ENCODE measurements at regions not wholly inside any gene's neighbourhood (a gene's known extent, or its start where the extent isn't known, plus 50 kb on each side); places are given as distances from the start of the nearest gene placed in this dataset.

DNA sequence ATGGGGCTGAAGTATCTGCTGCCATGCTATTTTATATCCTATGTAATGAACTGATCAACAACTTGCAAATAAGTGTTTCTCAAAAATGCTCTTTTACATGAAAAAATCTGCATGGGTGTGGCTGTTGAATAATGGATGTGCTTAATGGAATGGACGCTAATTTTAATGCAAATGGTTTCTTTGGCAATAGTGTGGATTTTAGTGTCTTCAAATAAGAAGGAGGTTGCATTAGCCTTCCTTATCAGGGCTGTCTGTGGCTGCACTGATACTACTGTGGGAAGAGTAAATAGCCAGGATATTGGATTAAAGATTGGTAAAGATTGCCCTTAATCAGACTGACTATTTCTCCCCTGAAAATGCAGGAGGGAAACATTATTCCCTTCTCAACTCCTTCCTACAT is 121.9 kb upstream of the STK32A start:
- TF ChIP-seq PATZ1 (CRISPR knock-in tag; IDR thresholded peaks at IDR 0.05; ENCODE audit: borderline replicate concordance) (no peak), ZFP3 (CRISPR knock-in tag; IDR thresholded peaks at IDR 0.05) (no peak), RARB (CRISPR knock-in tag; IDR thresholded peaks at IDR 0.05) (no peak), ZFP30 (CRISPR knock-in tag; IDR thresholded peaks at IDR 0.05) (no peak), ISL1 (CRISPR knock-in tag; IDR thresholded peaks at IDR 0.05) (no peak), ARNTL (CRISPR knock-in tag; IDR thresholded peaks at IDR 0.05; ENCODE audit: borderline replicate concordance, low read depth) (no peak), SNAI2 (CRISPR knock-in tag; IDR thresholded peaks at IDR 0.05) (no peak), ZNF8 (CRISPR knock-in tag; IDR thresholded peaks at IDR 0.05) (no peak), BACH2 (CRISPR knock-in tag; IDR thresholded peaks at IDR 0.05; ENCODE audit: borderline replicate concordance) (no peak), ZNF565 (CRISPR knock-in tag; conservative IDR thresholded peaks at IDR 0.05; ENCODE audit: low read depth) (no peak), ESRRG (CRISPR knock-in tag; IDR thresholded peaks at IDR 0.05) (no peak)
- TF ChIP-seq, protein P1, sequence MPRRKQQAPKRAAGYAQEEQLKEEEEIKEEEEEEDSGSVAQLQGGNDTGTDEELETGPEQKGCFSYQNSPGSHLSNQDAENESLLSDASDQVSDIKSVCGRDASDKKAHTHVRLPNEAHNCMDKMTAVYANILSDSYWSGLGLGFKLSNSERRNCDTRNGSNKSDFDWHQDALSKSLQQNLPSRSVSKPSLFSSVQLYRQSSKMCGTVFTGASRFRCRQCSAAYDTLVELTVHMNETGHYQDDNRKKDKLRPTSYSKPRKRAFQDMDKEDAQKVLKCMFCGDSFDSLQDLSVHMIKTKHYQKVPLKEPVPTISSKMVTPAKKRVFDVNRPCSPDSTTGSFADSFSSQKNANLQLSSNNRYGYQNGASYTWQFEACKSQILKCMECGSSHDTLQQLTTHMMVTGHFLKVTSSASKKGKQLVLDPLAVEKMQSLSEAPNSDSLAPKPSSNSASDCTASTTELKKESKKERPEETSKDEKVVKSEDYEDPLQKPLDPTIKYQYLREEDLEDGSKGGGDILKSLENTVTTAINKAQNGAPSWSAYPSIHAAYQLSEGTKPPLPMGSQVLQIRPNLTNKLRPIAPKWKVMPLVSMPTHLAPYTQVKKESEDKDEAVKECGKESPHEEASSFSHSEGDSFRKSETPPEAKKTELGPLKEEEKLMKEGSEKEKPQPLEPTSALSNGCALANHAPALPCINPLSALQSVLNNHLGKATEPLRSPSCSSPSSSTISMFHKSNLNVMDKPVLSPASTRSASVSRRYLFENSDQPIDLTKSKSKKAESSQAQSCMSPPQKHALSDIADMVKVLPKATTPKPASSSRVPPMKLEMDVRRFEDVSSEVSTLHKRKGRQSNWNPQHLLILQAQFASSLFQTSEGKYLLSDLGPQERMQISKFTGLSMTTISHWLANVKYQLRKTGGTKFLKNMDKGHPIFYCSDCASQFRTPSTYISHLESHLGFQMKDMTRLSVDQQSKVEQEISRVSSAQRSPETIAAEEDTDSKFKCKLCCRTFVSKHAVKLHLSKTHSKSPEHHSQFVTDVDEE (CRISPR knock-in tag; IDR thresholded peaks at IDR 0.05), result no peak
- TF ChIP-seq, protein P2, sequence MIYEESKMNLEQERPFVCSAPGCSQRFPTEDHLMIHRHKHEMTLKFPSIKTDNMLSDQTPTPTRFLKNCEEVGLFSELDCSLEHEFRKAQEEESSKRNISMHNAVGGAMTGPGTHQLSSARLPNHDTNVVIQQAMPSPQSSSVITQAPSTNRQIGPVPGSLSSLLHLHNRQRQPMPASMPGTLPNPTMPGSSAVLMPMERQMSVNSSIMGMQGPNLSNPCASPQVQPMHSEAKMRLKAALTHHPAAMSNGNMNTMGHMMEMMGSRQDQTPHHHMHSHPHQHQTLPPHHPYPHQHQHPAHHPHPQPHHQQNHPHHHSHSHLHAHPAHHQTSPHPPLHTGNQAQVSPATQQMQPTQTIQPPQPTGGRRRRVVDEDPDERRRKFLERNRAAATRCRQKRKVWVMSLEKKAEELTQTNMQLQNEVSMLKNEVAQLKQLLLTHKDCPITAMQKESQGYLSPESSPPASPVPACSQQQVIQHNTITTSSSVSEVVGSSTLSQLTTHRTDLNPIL (CRISPR knock-in tag; IDR thresholded peaks at IDR 0.05; ENCODE audit: low read depth), result no peak

Measured in SK-N-SH treated with all-trans-retinoic acid at 6 μM for 48 hours (cell line).